OCI-LY7 (cell line): ENCODE measurements at regions not wholly inside any gene's neighbourhood (a gene's known extent, or its start where the extent isn't known, plus 50 kb on each side); places are given as distances from the start of the nearest gene placed in this dataset.

ENCODE experiments used
- BruUV-seq: library from RNA; stranded (reverse); fragments of 400-500 nt; replicated peaks from 2 replicates; lab custom pipeline; 2021; lab: Mats Ljungman, UMichigan
- CTCF ChIA-PET: fragments of 300-600 bp; sonication (Branson Sonifier 250); formaldehyde crosslinking; loops from one replicate; lab custom pipeline; 2022; ENCODE audit warnings: antibody characterized with exemption; ENCODE audit not compliant: unreplicated experiment; lab: Charles Lee
- POLR2A ChIA-PET: fragments of 300-600 bp; sonication (Branson Sonifier 250); formaldehyde crosslinking; loops from one replicate; lab custom pipeline; 2022; ENCODE audit warnings: antibody characterized with exemption; lab: Charles Lee
- DNase-seq: peaks from one replicate; pipeline ENCODE4 v3.0.0-alpha.2; 2015; ENCODE audit warnings: low spot score
- H2AFZ ChIP-seq: fragments of 200-600 bp; sonication (generic), shearing (Covaris generic); 2 replicates; pipeline ENCODE4 v1.6.1; 2014; ENCODE audit warnings: mild to moderate bottlenecking, antibody characterized with exemption, low read length, moderate library complexity
- H3K27ac ChIP-seq: fragments of 200-600 bp; sonication (generic); 2 replicates; pipeline ENCODE4 v1.5.1; 2014; ENCODE audit warnings: mixed run types, low read depth, mild to moderate bottlenecking, moderate library complexity, low read length, inconsistent platforms; ENCODE audit not compliant: poor library complexity, severe bottlenecking
- H3K36me3 ChIP-seq: fragments of 200-600 bp; sonication (generic); 2 replicates; pipeline ENCODE4 v1.6.1; 2014; ENCODE audit warnings: mild to moderate bottlenecking, antibody characterized with exemption, low read length, moderate library complexity, mixed read lengths; ENCODE audit not compliant: insufficient read depth
- H3K4me1 ChIP-seq: fragments of 200-600 bp; sonication (generic); 2 replicates; pipeline ENCODE4 v1.5.1; 2014; ENCODE audit warnings: mild to moderate bottlenecking, low read length; ENCODE audit not compliant: insufficient read depth, poor library complexity, severe bottlenecking
- H3K4me2 ChIP-seq: fragments of 200-600 bp; sonication (generic); 2 replicates; pipeline ENCODE4 v1.6.1; 2014; ENCODE audit warnings: mild to moderate bottlenecking, low read length
- H3K4me3 ChIP-seq: fragments of 200-600 bp; sonication (generic); 2 replicates; pipeline ENCODE4 v1.5.1; 2014; ENCODE audit warnings: mild to moderate bottlenecking, low read depth, low read length; ENCODE audit not compliant: poor library complexity, severe bottlenecking
- H3K79me2 ChIP-seq: fragments of 200-600 bp; sonication (generic); 2 replicates; pipeline ENCODE4 v1.6.1; 2016; ENCODE audit warnings: low read depth, mild to moderate bottlenecking, low read length, moderate library complexity, mixed read lengths; ENCODE audit not compliant: insufficient read depth
- H3K9me2 ChIP-seq: fragments of 200-600 bp; sonication (generic); 2 replicates; pipeline ENCODE4 v1.6.1; 2016; ENCODE audit warnings: mild to moderate bottlenecking, low read length, mixed read lengths; ENCODE audit not compliant: insufficient read depth
- H3K9me3 ChIP-seq: fragments of 200-600 bp; sonication (generic); 2 replicates; pipeline ENCODE4 v1.6.1; 2014; ENCODE audit warnings: mild to moderate bottlenecking, mixed run types, low read length, mixed read lengths
- H4K20me1 ChIP-seq: fragments of 200-600 bp; sonication (generic); 2 replicates; pipeline ENCODE4 v1.6.1; 2014; ENCODE audit warnings: mild to moderate bottlenecking, antibody characterized with exemption, low read length, moderate library complexity, mixed read lengths; ENCODE audit not compliant: insufficient read depth
- CTCF ChIP-seq: fragments of 200-600 bp; sonication (generic); conservative IDR thresholded peaks from 2 replicates; pipeline ENCODE4 v1.5.1; 2014; ENCODE audit warnings: mild to moderate bottlenecking, antibody characterized with exemption, low read length, moderate library complexity, mixed read lengths
- EZH2phosphoT487 ChIP-seq: fragments of 200-600 bp; sonication (generic); IDR thresholded peaks from 2 replicates; pipeline ENCODE4 v1.6.1; 2018; ENCODE audit warnings: low read depth, borderline replicate concordance, mild to moderate bottlenecking, mixed run types, antibody characterized with exemption, low read length, moderate library complexity, mixed read lengths
- intact Hi-C: fragments of 100-400 bp; cut with micrococcal nuclease; formaldehyde crosslinking; loops from one replicate; pipeline ENCODE4 v1.10.0; 2022; ENCODE audit not compliant: unreplicated experiment

GRCh38 chr2:11058129-11058528 is 97.1 kb upstream of the SLC66A3 start:
- no peak for TF ChIP-seq CTCF
- TF ChIP-seq EZH2phosphoT487 = no peak
- Histone ChIP-seq H4K20me1 (no peaks in the 10 kb centered on the region), H3K4me2 (no peak overlapping the region), H3K9me3 (peaks cover 7% of the 10 kb centered on the region; the same call in 1 of the 2 replicates), H3K79me2 (no peaks in the 10 kb centered on the region), H2AFZ (no peak overlapping the region), H3K4me1 (no peaks in the 10 kb centered on the region), H3K4me3 (no peak overlapping the region), H3K27ac (no peak overlapping the region), H3K36me3 (no peaks in the 10 kb centered on the region), H3K9me2 (no peaks in the 10 kb centered on the region)
- ChIA-PET CTCF (no interaction called here), POLR2A (interaction anchor here (0.6 kb wide), 1 partner anchor 991 kb away, joined by 3 read pairs; no protein-coding TSS in a partner anchor)
- intact Hi-C loops = no loop called here
- no peak for DNase-seq
- BruUV-seq = no TSS peak

- Histone ChIP-seq H3K36me3 (no peaks in the 10 kb centered on the region), H3K4me3 (no peak overlapping the region), H3K9me2 (no peaks in the 10 kb centered on the region), H4K20me1 (no peaks in the 10 kb centered on the region), H3K27ac (no peak overlapping the region), H3K9me3 (peaks cover 7% of the 10 kb centered on the region; the same call in 1 of the 2 replicates), H2AFZ (no peak overlapping the region), H3K4me1 (no peaks in the 10 kb centered on the region), H3K79me2 (no peaks in the 10 kb centered on the region), H3K4me2 (no peak overlapping the region)
- intact Hi-C loops = no loop called here
- ChIA-PET POLR2A (interaction anchor here (0.5 to 0.7 kb wide), 2 partner anchors 146 to 659 kb away, joined by 3 read pairs; no protein-coding TSS in a partner anchor), CTCF (no interaction called here)
- TF ChIP-seq CTCF = no peak
- no peak for TF ChIP-seq EZH2phosphoT487
- DNase-seq = no peak
- no TSS peak for BruUV-seq
These were observed 94.7 kb upstream of the SLC66A3 start for GRCh38 chr2:11060376-11061169.

DNA sequence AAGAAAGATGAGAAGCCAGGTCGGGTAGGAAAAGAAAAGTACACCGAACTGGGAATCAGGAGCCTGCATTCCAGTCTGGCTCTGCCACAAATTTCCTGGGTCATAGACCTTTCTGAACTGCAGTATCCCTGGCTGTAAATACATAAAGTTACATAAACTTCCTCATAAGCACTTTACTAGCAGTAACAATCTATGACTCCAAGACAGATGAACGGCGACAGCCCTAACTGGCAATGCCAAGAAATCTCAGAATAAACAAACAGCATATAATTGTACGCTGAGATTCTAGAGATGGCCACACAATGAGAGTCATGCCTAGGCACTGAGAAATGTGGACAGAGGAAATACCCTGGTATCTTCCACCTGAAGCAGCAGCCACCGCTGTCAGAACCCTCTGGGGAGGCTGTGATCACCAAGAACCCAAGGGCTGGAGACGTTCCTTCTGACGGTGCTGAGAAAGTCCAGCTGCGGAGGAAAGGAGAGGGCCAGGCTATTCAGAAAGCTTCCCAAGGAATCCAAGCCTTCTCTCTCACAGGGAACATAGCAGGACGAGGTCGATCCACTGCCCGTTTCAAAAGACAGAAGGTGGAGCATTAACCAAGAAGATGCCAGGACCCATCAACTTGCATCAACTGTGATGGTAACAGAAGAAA is 89.3 kb upstream of the SLC66A3 start:
- Histone ChIP-seq H3K9me3 (peaks cover 7% of the 10 kb centered on the region; the same call in 1 of the 2 replicates), H3K79me2 (no peaks in the 10 kb centered on the region), H3K4me1 (no peaks in the 10 kb centered on the region), H3K27ac (no peak overlapping the region), H3K4me3 (no peak overlapping the region), H3K36me3 (no peaks in the 10 kb centered on the region), H3K4me2 (no peak overlapping the region), H3K9me2 (no peaks in the 10 kb centered on the region), H4K20me1 (no peaks in the 10 kb centered on the region), H2AFZ (no peak overlapping the region)
- DNase-seq = no peak
- TF ChIP-seq CTCF = no peak
- no TSS peak for BruUV-seq
- ChIA-PET CTCF (no interaction called here), POLR2A (no interaction called here)
- intact Hi-C loops = no loop called here
